Endothelial cell of umbilical vein (primary cell): ENCODE measurements at regions not wholly inside any gene's neighbourhood (a gene's known extent, or its start where the extent isn't known, plus 50 kb on each side); places are given as distances from the start of the nearest gene placed in this dataset.

Experiments used
- BruUV-seq: library from RNA; stranded (reverse); fragments of 400-500 nt; replicated peaks from 2 replicates; lab custom pipeline; 2021; lab: Mats Ljungman, UMichigan
- CTCF ChIA-PET: fragments of 300-600, 350-600 bp; sonication (Branson Sonifier 250); formaldehyde crosslinking; loops from one replicate; lab custom pipeline; 2021; ENCODE audit warnings: antibody characterized with exemption, inconsistent platforms; lab: Charles Lee
- POLR2A ChIA-PET: fragments of 300-600, 350-600 bp; sonication (Branson Sonifier 250); formaldehyde crosslinking; loops from one replicate; lab custom pipeline; 2021; ENCODE audit warnings: antibody characterized with exemption, inconsistent platforms; lab: Charles Lee
- DNase-seq: peaks from one replicate; pipeline ENCODE4 v3.0.0-alpha.2; 2011; ENCODE audit warnings: low read depth, low spot score
- FAIRE-seq: peaks from 2 replicates; lab custom pipeline; 2011; peaks lifted over from hg19 to GRCh38; lab: Jason Lieb, UNC
- H2AFZ ChIP-seq: 2 replicates; pipeline ENCODE4 v1.6.0; 2012; ENCODE audit warnings: low read depth, low read length, control low read depth, inconsistent platforms
- H3K27ac ChIP-seq: 2 replicates; pipeline ENCODE4 v1.5.1; 2011; ENCODE audit warnings: low read depth, mild to moderate bottlenecking, control low read depth, low read length, moderate library complexity; ENCODE audit not compliant: insufficient read depth
- H3K27me3 ChIP-seq, 2 experiments: 2 replicates each; pipeline versions ENCODE4 v1.6.0 to v1.6.1; 2011; ENCODE audit warnings: low read length in 2 of 2, mixed read lengths in 1 of 2; ENCODE audit not compliant: control insufficient read depth in 2 of 2, insufficient read depth in 2 of 2
- H3K36me3 ChIP-seq, 2 experiments: 2 replicates in 1 of 2; 3 replicates in 1 of 2; pipeline ENCODE4 v1.5.1; 2011; ENCODE audit warnings: low read length in 2 of 2, mild to moderate bottlenecking in 1 of 2, moderate library complexity in 1 of 2; ENCODE audit not compliant: control insufficient read depth in 2 of 2, insufficient read depth in 2 of 2; ENCODE audit errors: extremely low read depth in 1 of 2
- H3K4me1 ChIP-seq: 3 replicates; pipeline ENCODE4 v1.5.1; 2011; ENCODE audit warnings: mild to moderate bottlenecking, low read length; ENCODE audit not compliant: control insufficient read depth, insufficient read depth; ENCODE audit errors: extremely low read depth
- H3K4me2 ChIP-seq: 2 replicates; pipeline ENCODE4 v1.6.1; 2011; ENCODE audit warnings: low read length, control low read depth, mixed read lengths; ENCODE audit not compliant: insufficient read depth
- H3K4me3 ChIP-seq, 3 experiments: fragments of 200-600 bp in 1 of 3; sonication (generic), shearing (Covaris generic) in 1 of 3; replicated peaks in 1 of 3; 2 replicates each; pipeline ENCODE4 v1.5.1; 2011 to 2016; ENCODE audit warnings: control low read depth in 3 of 3, low read length in 3 of 3, mild to moderate bottlenecking in 2 of 3, inconsistent platforms in 1 of 3, low read depth in 1 of 3, moderate library complexity in 1 of 3; ENCODE audit not compliant: insufficient read depth in 1 of 3
- H3K79me2 ChIP-seq: 2 replicates; pipeline ENCODE4 v1.6.0; 2012; ENCODE audit warnings: low read length, inconsistent platforms; ENCODE audit not compliant: control insufficient read depth, insufficient read depth
- H3K9ac ChIP-seq: replicated peaks from 2 replicates; pipeline ENCODE3; 2011; ENCODE audit warnings: low read length, control low read depth; ENCODE audit not compliant: insufficient read depth; ENCODE audit errors: extremely low read depth
- H3K9me1 ChIP-seq: replicated peaks from 3 replicates; pipeline ENCODE4 v1.6.0; 2011; ENCODE audit warnings: mild to moderate bottlenecking, low read length; ENCODE audit not compliant: control insufficient read depth, insufficient read depth; ENCODE audit errors: extremely low read depth
- H3K9me3 ChIP-seq: replicated peaks from 2 replicates; pipeline ENCODE4 v1.5.1; 2012; ENCODE audit warnings: low read length, inconsistent platforms; ENCODE audit not compliant: control insufficient read depth, insufficient read depth
- H4K20me1 ChIP-seq: replicated peaks from 2 replicates; pipeline ENCODE3; 2011; ENCODE audit warnings: mild to moderate bottlenecking, low read length; ENCODE audit not compliant: control insufficient read depth, insufficient read depth; ENCODE audit errors: extremely low read depth
- CTCF ChIP-seq, 2 donors: IDR thresholded peaks; 1 replicate in 1 of 2; 2 replicates in 1 of 2; pipeline ENCODE4 v1.5.1; 2011; ENCODE audit warnings: low read length in 2 of 2, mild to moderate bottlenecking in 2 of 2, moderate library complexity in 2 of 2, control low read depth in 1 of 2, inconsistent platforms in 1 of 2, low read depth in 1 of 2; ENCODE audit not compliant: insufficient read depth in 1 of 2; ENCODE audit errors: extremely low read depth in 1 of 2
- EZH2 ChIP-seq: IDR thresholded peaks from 2 replicates; pipeline ENCODE4 v1.6.1; 2012; ENCODE audit warnings: borderline replicate concordance, low read depth, mild to moderate bottlenecking, moderate library complexity, low read length, inconsistent platforms; ENCODE audit not compliant: severe bottlenecking
- FOS ChIP-seq: IDR thresholded peaks from 2 replicates; pipeline ENCODE4 v1.6.1; 2011; ENCODE audit warnings: mild to moderate bottlenecking, low read length, moderate library complexity, borderline replicate concordance; ENCODE audit not compliant: insufficient read depth
- GATA2 ChIP-seq: IDR thresholded peaks from 2 replicates; pipeline ENCODE4 v1.7.0; 2011; ENCODE audit warnings: low read depth, mild to moderate bottlenecking, moderate library complexity, mixed read lengths, low read length; ENCODE audit not compliant: insufficient read length, insufficient read depth
- JUN ChIP-seq: IDR thresholded peaks from 2 replicates; pipeline ENCODE4 v1.6.1; 2011; ENCODE audit warnings: borderline replicate concordance, low read depth; ENCODE audit not compliant: insufficient read length, insufficient read depth
- MYC ChIP-seq: IDR thresholded peaks from one replicate; pipeline ENCODE4 v1.6.1; 2011; ENCODE audit warnings: mild to moderate bottlenecking, low read depth, low read length
- POLR2A ChIP-seq: IDR thresholded peaks from 2 replicates; pipeline ENCODE4 v1.6.1; 2012; ENCODE audit warnings: low read depth, mild to moderate bottlenecking, control low read depth, low read length
- POLR2AphosphoS5 ChIP-seq: IDR thresholded peaks from 2 replicates; pipeline ENCODE4 v1.6.1; 2012; ENCODE audit warnings: low read depth, mild to moderate bottlenecking, control low read depth, low read length, moderate library complexity; ENCODE audit not compliant: insufficient read depth
- dilution Hi-C: fragments of 300-500 bp; cut with MboI; formaldehyde crosslinking; loops from one replicate; pipeline ENCODE4 v1.15.0; 2019; ENCODE audit warnings: low sequenced_read_pairs; ENCODE audit not compliant: extremely low pct_ligation_motif_present
- intact Hi-C: fragments of 100-400 bp; cut with micrococcal nuclease; formaldehyde crosslinking; loops from one replicate; pipeline ENCODE4 v1.10.0; 2022
- TF ChIP-seq, protein P1 (sequence below): IDR thresholded peaks from 2 replicates; pipeline ENCODE4 v1.6.1; 2011; ENCODE audit not compliant: insufficient read depth, insufficient read length

GRCh38 chr2:172204762-172205161 is 102.1 kb upstream of the DLX2 start:
- H2AFZ ChIP-seq, result no peak overlapping the region
- no TSS peak for BruUV-seq
- H3K9me1 ChIP-seq, result no peaks in the 10 kb centered on the region
- H3K79me2 ChIP-seq, result no peaks in the 10 kb centered on the region
- FAIRE-seq (no peak), DNase-seq (no peak)
- intact Hi-C loops, result no loop called here
- H3K27ac ChIP-seq, result no peak overlapping the region
- TF ChIP-seq JUN (no peak), MYC (no peak), EZH2 (no peak)
- no peaks in the 10 kb centered on the region for H4K20me1 ChIP-seq
- H3K4me1 ChIP-seq, result peaks cover 15% of the 10 kb centered on the region
- dilution Hi-C loops, result no loop called here
- H3K9ac ChIP-seq, result no peak overlapping the region
- no peak overlapping the region for H3K4me2 ChIP-seq
- CTCF ChIA-PET, result interaction anchor here (0.8 to 3.2 kb wide), 5 partner anchors 15 to 257 kb away, joined by 3 to 12 read pairs (median 3); no protein-coding TSS in a partner anchor
- no peaks in the 10 kb centered on the region for H3K27me3 ChIP-seq
- no peaks in the 10 kb centered on the region for H3K36me3 ChIP-seq
- no peak overlapping the region for H3K4me3 ChIP-seq
- POLR2A ChIA-PET, result no interaction called here
- no peaks in the 10 kb centered on the region for H3K9me3 ChIP-seq

DNA sequence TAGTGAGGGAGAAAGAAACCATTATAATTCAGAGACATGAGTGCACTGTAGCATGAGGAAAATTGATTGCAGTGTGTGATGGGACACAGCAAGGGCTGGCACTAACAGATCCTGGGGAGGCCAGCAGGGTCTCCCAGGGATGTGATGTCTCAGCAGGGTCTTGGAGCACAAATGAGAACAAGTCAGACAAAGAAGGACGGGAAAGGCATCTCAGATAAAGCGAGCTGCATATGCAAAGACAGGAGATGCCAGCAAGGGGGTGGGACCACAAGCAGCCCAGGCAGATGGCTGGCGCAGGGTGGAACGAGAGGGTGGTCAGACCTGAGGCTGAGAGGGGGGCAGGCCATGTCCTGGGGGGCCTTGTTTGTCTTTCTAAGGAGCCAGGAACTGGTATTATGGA is 102.6 kb upstream of the DLX2 start:
- Histone ChIP-seq H3K9me1 (no peaks in the 10 kb centered on the region), H2AFZ (no peak overlapping the region), H3K36me3 (no peaks in the 10 kb centered on the region), H3K79me2 (no peaks in the 10 kb centered on the region), H3K4me1 (peaks cover 16% of the 10 kb centered on the region), H3K27me3 (no peaks in the 10 kb centered on the region), H3K4me2 (no peak overlapping the region), H4K20me1 (no peaks in the 10 kb centered on the region), H3K9me3 (no peaks in the 10 kb centered on the region), H3K9ac (no peak overlapping the region), H3K27ac (no peak overlapping the region), H3K4me3 (no peak overlapping the region)
- POLR2A ChIA-PET, result no interaction called here
- dilution Hi-C loops, result no loop called here
- no peak for DNase-seq
- TF ChIP-seq MYC (no peak), GATA2 (no peak), CTCF (IDR thresholded peaks at IDR 0.05; ENCODE audit: extremely low read depth in 1 of 2, insufficient read depth in 1 of 2, low read depth in 1 of 2, low read length in 2 of 2) (no peak), FOS (no peak), POLR2AphosphoS5 (no peak), EZH2 (no peak), POLR2A (no peak), JUN (no peak)
- TF ChIP-seq, protein P1, sequence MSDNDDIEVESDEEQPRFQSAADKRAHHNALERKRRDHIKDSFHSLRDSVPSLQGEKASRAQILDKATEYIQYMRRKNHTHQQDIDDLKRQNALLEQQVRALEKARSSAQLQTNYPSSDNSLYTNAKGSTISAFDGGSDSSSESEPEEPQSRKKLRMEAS, result no peak
- BruUV-seq, result no TSS peak
- CTCF ChIA-PET, result interaction anchor here (1.8 kb wide), 1 partner anchor 15 kb away, joined by 5 read pairs; no protein-coding TSS in a partner anchor
- intact Hi-C loops, result no loop called here
- FAIRE-seq, result no peak
